ENCODE measurements at regions not wholly inside any gene's neighbourhood (a gene's known extent, or its start where the extent isn't known, plus 50 kb on each side); places are given as distances from the start of the nearest gene placed in this dataset.

- H3K79me2 ChIP-seq (ENCODE audit: insufficient read depth): no peaks in the 10 kb centered on the region
- no peak for TF ChIP-seq ELF1 (IDR thresholded peaks at IDR 0.05)
- no peak for TF ChIP-seq NRF1 (IDR thresholded peaks at IDR 0.05; ENCODE audit: low read depth, low read length)
- TF ChIP-seq USF1 (IDR thresholded peaks at IDR 0.05; ENCODE audit: borderline replicate concordance, low read depth): no peak
- no peak for TF ChIP-seq NFIC (IDR thresholded peaks at IDR 0.05; ENCODE audit: borderline replicate concordance)
- no peak for TF ChIP-seq RXRA (IDR thresholded peaks at IDR 0.05; ENCODE audit: borderline replicate concordance, low read depth)
- no peak for TF ChIP-seq EZH2phosphoT487 (IDR thresholded peaks at IDR 0.05; ENCODE audit: borderline replicate concordance, low read depth)
- no peak for TF ChIP-seq MEF2A (IDR thresholded peaks at IDR 0.05; ENCODE audit: borderline replicate concordance, low read depth)
- no peak for TF ChIP-seq IRF3 (IDR thresholded peaks at IDR 0.05; ENCODE audit: low read depth, low read length)
- H3K9me3 ChIP-seq: no peaks in the 10 kb centered on the region
- H2AFZ ChIP-seq (ENCODE audit: low read depth): no peak overlapping the region
- no peak overlapping the region for H3K9ac ChIP-seq
- 2% methylated on average over 2 of the region's 2 CpGs for WGBS (ENCODE audit: low lambda C conversion rate)
- H3K9me2 ChIP-seq: no peaks in the 10 kb centered on the region
- no peaks in the 10 kb centered on the region for H3F3A ChIP-seq (replicated peaks; ENCODE audit: insufficient read depth)
- H3K27me3 ChIP-seq (ENCODE audit: insufficient read depth): no peaks in the 10 kb centered on the region
- no peaks in the 10 kb centered on the region for H3K4me1 ChIP-seq (ENCODE audit: control insufficient read depth in 1 of 2, insufficient read depth in 2 of 2, low read depth in 1 of 2, low read length in 1 of 2)
- ChIA-PET POLR2A (no interaction called here), CTCF (no interaction called here)
- H4K20me1 ChIP-seq (ENCODE audit: insufficient read depth): no peaks in the 10 kb centered on the region
- H3K27ac ChIP-seq (ENCODE audit: low read depth in 2 of 2, low read length in 1 of 2): no peak overlapping the region
- DNase-seq: no peak
- H3K4me2 ChIP-seq: peak overlapping the region; percentile 19; the same call in 1 of the 2 replicates
- no peak overlapping the region for H3K4me3 ChIP-seq (ENCODE audit: low read depth in 2 of 2, low read length in 1 of 2)
- no peaks in the 10 kb centered on the region for H3K36me3 ChIP-seq (replicated peaks in 1 of 2; ENCODE audit: control insufficient read depth in 1 of 2, insufficient read depth in 2 of 2, low read length in 1 of 2)
Observed at GRCh38 chr4:175871774-175872405, 59.8 kb upstream of the GPM6A start.

- no peak overlapping the region for H3K27ac ChIP-seq (ENCODE audit: low read depth in 2 of 2, low read length in 1 of 2)
- DNase-seq: no peak
- POLR2A ChIA-PET: no interaction called here
- CTCF ChIA-PET: no interaction called here
- H2AFZ ChIP-seq (ENCODE audit: low read depth): no peak overlapping the region
- H3K9me2 ChIP-seq: no peaks in the 10 kb centered on the region
- no peaks in the 10 kb centered on the region for H3K36me3 ChIP-seq (replicated peaks in 1 of 2; ENCODE audit: control insufficient read depth in 1 of 2, insufficient read depth in 2 of 2, low read length in 1 of 2)
- H3K27me3 ChIP-seq (ENCODE audit: insufficient read depth): no peaks in the 10 kb centered on the region
- 6% methylated on average over 1 of the region's 1 CpG for WGBS (ENCODE audit: low lambda C conversion rate)
- H4K20me1 ChIP-seq (ENCODE audit: insufficient read depth): no peaks in the 10 kb centered on the region
- no peaks in the 10 kb centered on the region for H3K9me3 ChIP-seq
- no peak overlapping the region for H3K9ac ChIP-seq
- H3K4me3 ChIP-seq (ENCODE audit: low read depth in 2 of 2, low read length in 1 of 2): no peak overlapping the region
- H3K4me1 ChIP-seq (ENCODE audit: control insufficient read depth in 1 of 2, insufficient read depth in 2 of 2, low read depth in 1 of 2, low read length in 1 of 2): no peaks in the 10 kb centered on the region
- no peaks in the 10 kb centered on the region for H3K79me2 ChIP-seq (ENCODE audit: insufficient read depth)
- no peak for TF ChIP-seq FOSL2 (IDR thresholded peaks at IDR 0.05; ENCODE audit: borderline replicate concordance, low read depth)
- TF ChIP-seq GATA2 (CRISPR knock-in tag; IDR thresholded peaks at IDR 0.05): no peak
- TF ChIP-seq YY1 (IDR thresholded peaks at IDR 0.05; ENCODE audit: low read depth): no peak
- no peak for TF ChIP-seq GABPA (IDR thresholded peaks at IDR 0.05; ENCODE audit: low read depth)
- no peak for TF ChIP-seq TAF1 (IDR thresholded peaks at IDR 0.05; ENCODE audit: borderline replicate concordance, low read depth, low read length)
- no peak for TF ChIP-seq RFX5 (IDR thresholded peaks at IDR 0.05; ENCODE audit: low read length)
- TF ChIP-seq CHD2 (IDR thresholded peaks at IDR 0.05; ENCODE audit: low read length, partially characterized antibody): no peak
- no peak for TF ChIP-seq RXRA (IDR thresholded peaks at IDR 0.05; ENCODE audit: borderline replicate concordance, low read depth)
- no peak for TF ChIP-seq FOXJ3 (CRISPR knock-in tag; IDR thresholded peaks at IDR 0.05)
- no peak for TF ChIP-seq PBX3 (IDR thresholded peaks at IDR 0.05)
- no peak for TF ChIP-seq MEF2A (IDR thresholded peaks at IDR 0.05; ENCODE audit: borderline replicate concordance, low read depth)
- TF ChIP-seq NFIC (IDR thresholded peaks at IDR 0.05; ENCODE audit: borderline replicate concordance): no peak
- no peak for TF ChIP-seq POLR2AphosphoS5 (IDR thresholded peaks at IDR 0.05; ENCODE audit: low read depth, low read length)
- no peak for TF ChIP-seq NRF1 (IDR thresholded peaks at IDR 0.05; ENCODE audit: low read depth, low read length)
- no peak for TF ChIP-seq JUND (IDR thresholded peaks at IDR 0.05)
- no peak for TF ChIP-seq SIN3A (IDR thresholded peaks at IDR 0.05; ENCODE audit: borderline replicate concordance, low read depth, low read length)
- TF ChIP-seq ZBTB33 (IDR thresholded peaks at IDR 0.05; ENCODE audit: borderline replicate concordance, low read depth): no peak
- no peaks in the 10 kb centered on the region for H3F3A ChIP-seq (replicated peaks; ENCODE audit: insufficient read depth)
- no peak overlapping the region for H3K4me2 ChIP-seq
Observed at GRCh38 chr4:175873707-175874106, 61.6 kb upstream of the GPM6A start.

Data from SK-N-SH (cell line).